SK-N-SH (cell line): ENCODE measurements at regions not wholly inside any gene's neighbourhood (a gene's known extent, or its start where the extent isn't known, plus 50 kb on each side); places are given as distances from the start of the nearest gene placed in this dataset.

Source experiments
- CTCF ChIA-PET: fragments of 300-600, 350-600 bp; formaldehyde crosslinking; extraction: SDS; loops from one replicate; lab custom pipeline; 2021; lab: Yijun Ruan, JAX
- POLR2A ChIA-PET: fragments of 350-600 bp; sonication (Branson Sonifier 250); formaldehyde crosslinking; extraction: SDS; loops from one replicate; lab custom pipeline; 2020; ENCODE audit warnings: antibody characterized with exemption, inconsistent platforms; lab: Yijun Ruan, JAX
- DNase-seq: peaks from one replicate; pipeline ENCODE4 v3.0.0; 2012
- H2AFZ ChIP-seq: fragments of 200-600 bp; sonication (generic); 2 replicates; pipeline ENCODE4 v1.8.1; 2016; ENCODE audit warnings: antibody characterized with exemption, mild to moderate bottlenecking, low read depth
- H3F3A ChIP-seq: fragments of 200-600 bp; sonication (generic); replicated peaks from 2 replicates; pipeline ENCODE3; 2016; ENCODE audit warnings: antibody characterized with exemption, mild to moderate bottlenecking; ENCODE audit not compliant: insufficient read depth
- H3K27ac ChIP-seq, 2 experiments: fragments of 200-500 bp in 1 of 2; fragments of 200-600 bp in 1 of 2; sonication (Bioruptor generic) in 1 of 2; sonication (generic), shearing (Covaris generic) in 1 of 2; 2 replicates each; pipeline versions ENCODE4 v1.5.1 to v1.6.1; 2014 to 2016; ENCODE audit warnings: low read depth in 2 of 2, inconsistent platforms in 1 of 2, low read length in 1 of 2, mild to moderate bottlenecking in 1 of 2, mixed read lengths in 1 of 2
- H3K27me3 ChIP-seq: fragments of 200-600 bp; sonication (generic), shearing (Covaris generic); 2 replicates; pipeline ENCODE4 v1.6.1; 2016; ENCODE audit warnings: mixed run types; ENCODE audit not compliant: insufficient read depth
- H3K36me3 ChIP-seq, 2 experiments: fragments of 200-500 bp in 1 of 2; fragments of 200-600 bp in 1 of 2; sonication (Bioruptor generic) in 1 of 2; sonication (generic) in 1 of 2; replicated peaks in 1 of 2; 2 replicates each; pipeline versions ENCODE3 to v1.5.1; 2014 to 2016; ENCODE audit warnings: low read length in 1 of 2, mild to moderate bottlenecking in 1 of 2; ENCODE audit not compliant: insufficient read depth in 2 of 2, control insufficient read depth in 1 of 2
- H3K4me1 ChIP-seq, 2 experiments: fragments of 200-500 bp in 1 of 2; fragments of 200-600 bp in 1 of 2; sonication (Bioruptor generic) in 1 of 2; sonication (generic), shearing (Covaris generic) in 1 of 2; 2 replicates each; pipeline versions ENCODE4 v1.5.1 to v1.6.1; 2014 to 2016; ENCODE audit warnings: low read depth in 1 of 2, low read length in 1 of 2, mixed run types in 1 of 2; ENCODE audit not compliant: insufficient read depth in 2 of 2, control insufficient read depth in 1 of 2
- H3K4me2 ChIP-seq: fragments of 200-600 bp; sonication (generic), shearing (Covaris generic); 2 replicates; pipeline ENCODE4 v1.6.1; 2017; ENCODE audit warnings: mixed run types
- H3K4me3 ChIP-seq, 2 experiments: fragments of 200-500 bp in 1 of 2; fragments of 200-600 bp in 1 of 2; sonication (Bioruptor generic) in 1 of 2; sonication (generic), shearing (Covaris generic) in 1 of 2; 2 replicates each; pipeline versions ENCODE4 v1.5.1 to v1.8.1; 2014 to 2016; ENCODE audit warnings: low read depth in 2 of 2, inconsistent platforms in 1 of 2, low read length in 1 of 2, mild to moderate bottlenecking in 1 of 2, mixed read lengths in 1 of 2, moderate library complexity in 1 of 2
- H3K79me2 ChIP-seq: fragments of 200-600 bp; sonication (generic); 2 replicates; pipeline ENCODE4 v1.8.1; 2017; ENCODE audit warnings: mild to moderate bottlenecking; ENCODE audit not compliant: insufficient read depth
- H3K9ac ChIP-seq: fragments of 200-600 bp; sonication (generic); 2 replicates; pipeline ENCODE4 v1.6.1; 2017; ENCODE audit warnings: mixed run types
- H3K9me2 ChIP-seq: fragments of 200-600 bp; sonication (generic); 2 replicates; pipeline ENCODE4 v1.6.1; 2017; ENCODE audit warnings: mixed run types
- H3K9me3 ChIP-seq: fragments of 200-600 bp; sonication (generic); 2 replicates; pipeline ENCODE4 v1.6.1; 2017; ENCODE audit warnings: mixed run types, mild to moderate bottlenecking, moderate library complexity
- H4K20me1 ChIP-seq: fragments of 200-600 bp; sonication (generic); 2 replicates; pipeline ENCODE4 v1.6.1; 2017; ENCODE audit warnings: mild to moderate bottlenecking, mixed run types; ENCODE audit not compliant: insufficient read depth
- CHD2 ChIP-seq: fragments of 150-350 bp; IDR thresholded peaks from 2 replicates; pipeline ENCODE4 v1.6.1; 2018; ENCODE audit warnings: low read length; ENCODE audit not compliant: partially characterized antibody
- CTCF ChIP-seq: fragments of 200-600 bp; sonication (generic); IDR thresholded peaks from 2 replicates; pipeline ENCODE4 v1.6.1; 2017; ENCODE audit warnings: antibody characterized with exemption, mild to moderate bottlenecking, moderate library complexity
- ELF1 ChIP-seq: IDR thresholded peaks from 2 replicates; pipeline ENCODE4 v1.4.0; 2012
- EP300 ChIP-seq, 2 experiments: IDR thresholded peaks; 2 replicates each; pipeline versions ENCODE4 v1.4.0 to v1.6.1; 2012; ENCODE audit warnings: borderline replicate concordance in 1 of 2, low read depth in 1 of 2, low read length in 1 of 2
- GATA2 ChIP-seq: sonication (generic); formaldehyde crosslinking; IDR thresholded peaks from 2 replicates; pipeline ENCODE4 v1.5.0; 2020; ENCODE audit warnings: mild to moderate bottlenecking, missing genetic modification reagents
- JUND ChIP-seq: IDR thresholded peaks from 2 replicates; pipeline ENCODE4 v1.4.0; 2012
- MEF2A ChIP-seq: IDR thresholded peaks from 2 replicates; pipeline ENCODE4 v1.4.0; 2012; ENCODE audit warnings: low read depth, borderline replicate concordance
- MXI1 ChIP-seq: IDR thresholded peaks from 2 replicates; pipeline ENCODE4 v1.6.1; 2012; ENCODE audit warnings: mild to moderate bottlenecking, low read depth, low read length, improper control_type of control experiment
- NFIC ChIP-seq: IDR thresholded peaks from 2 replicates; pipeline ENCODE4 v1.4.0; 2012; ENCODE audit warnings: borderline replicate concordance
- POLR2AphosphoS5 ChIP-seq: IDR thresholded peaks from 2 replicates; pipeline ENCODE4 v1.6.1; 2012; ENCODE audit warnings: low read depth, low read length
- RCOR1 ChIP-seq: fragments of 150-350 bp; IDR thresholded peaks from 2 replicates; pipeline ENCODE4 v1.6.1; 2017; ENCODE audit warnings: antibody characterized with exemption, low read length
- RFX5 ChIP-seq: IDR thresholded peaks from 2 replicates; pipeline ENCODE4 v1.6.1; 2012; ENCODE audit warnings: mild to moderate bottlenecking, improper control_type of control experiment, low read length
- RXRA ChIP-seq: IDR thresholded peaks from 2 replicates; pipeline ENCODE4 v1.4.0; 2012; ENCODE audit warnings: low read depth, mild to moderate bottlenecking, borderline replicate concordance
- SIN3A ChIP-seq: IDR thresholded peaks from 2 replicates; pipeline ENCODE4 v1.6.1; 2012; ENCODE audit warnings: low read depth, mild to moderate bottlenecking, low read length, moderate library complexity, borderline replicate concordance
- SMC3 ChIP-seq: IDR thresholded peaks from 2 replicates; pipeline ENCODE4 v1.6.1; 2012; ENCODE audit warnings: low read depth, low read length, improper control_type of control experiment
- TAF1 ChIP-seq: IDR thresholded peaks from 2 replicates; pipeline ENCODE4 v1.6.1; 2012; ENCODE audit warnings: low read depth, mild to moderate bottlenecking, low read length, moderate library complexity, borderline replicate concordance
- TCF12 ChIP-seq: IDR thresholded peaks from 2 replicates; pipeline ENCODE4 v1.4.0; 2012
- TEAD4 ChIP-seq: IDR thresholded peaks from 2 replicates; pipeline ENCODE4 v1.4.0; 2012; ENCODE audit warnings: mild to moderate bottlenecking, borderline replicate concordance; ENCODE audit not compliant: insufficient read depth
- WGBS: methylation state at CpG from one replicate; pipeline ENCODE4 v1.1.6; 2017; ENCODE audit warnings: low lambda C conversion rate; 5-methylcytosine and 5-hydroxymethylcytosine counted together
- TF ChIP-seq, protein P1 (sequence below): IDR thresholded peaks from 2 replicates; pipeline ENCODE4 v1.4.0; 2012; ENCODE audit warnings: low read depth

- H4K20me1 ChIP-seq: no peaks in the 10 kb centered on the region
- no peaks in the 10 kb centered on the region for H3K27me3 ChIP-seq
- no peak for TF ChIP-seq SMC3
- TF ChIP-seq SIN3A: no peak
- no peak for TF ChIP-seq ELF1
- TF ChIP-seq TAF1: no peak
- no peak for TF ChIP-seq TCF12
- TF ChIP-seq RFX5: no peak
- TF ChIP-seq CHD2: no peak
- TF ChIP-seq TEAD4: no peak
- no peak for TF ChIP-seq MEF2A
- no peak for TF ChIP-seq POLR2AphosphoS5
- TF ChIP-seq, protein P1, sequence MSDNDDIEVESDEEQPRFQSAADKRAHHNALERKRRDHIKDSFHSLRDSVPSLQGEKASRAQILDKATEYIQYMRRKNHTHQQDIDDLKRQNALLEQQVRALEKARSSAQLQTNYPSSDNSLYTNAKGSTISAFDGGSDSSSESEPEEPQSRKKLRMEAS: no peak
- TF ChIP-seq RCOR1: no peak
- TF ChIP-seq RXRA: no peak
- no peak for TF ChIP-seq EP300 (IDR thresholded peaks at IDR 0.05; ENCODE audit: borderline replicate concordance in 1 of 2, low read depth in 1 of 2, low read length in 1 of 2)
- TF ChIP-seq JUND: no peak
- TF ChIP-seq NFIC: no peak
- no peak for TF ChIP-seq CTCF
- H3K4me3 ChIP-seq: no peak overlapping the region
- no peaks in the 10 kb centered on the region for H3K79me2 ChIP-seq
- H2AFZ ChIP-seq: no peak overlapping the region
- CTCF ChIA-PET: interaction anchor here (1.1 kb wide), 1 partner anchor 13 kb away, joined by 3 read pairs; no protein-coding TSS in a partner anchor
- POLR2A ChIA-PET: no interaction called here
- no peaks in the 10 kb centered on the region for H3F3A ChIP-seq
- H3K4me2 ChIP-seq: no peak overlapping the region
- H3K36me3 ChIP-seq: no peaks in the 10 kb centered on the region
- H3K4me1 ChIP-seq: peaks cover 0 to 13% of the 10 kb centered on the region in 2 experiments; a peak in 2 of 4 replicates
- H3K27ac ChIP-seq: no peak overlapping the region
- 60% methylated on average over 3 of the region's 3 CpGs for WGBS
- no peak overlapping the region for H3K9ac ChIP-seq
- H3K9me3 ChIP-seq: no peaks in the 10 kb centered on the region
- no peak for DNase-seq
- no peaks in the 10 kb centered on the region for H3K9me2 ChIP-seq
Observed at GRCh38 chr17:62164747-62165722, 100.0 kb upstream of the MED13 start.

DNA sequence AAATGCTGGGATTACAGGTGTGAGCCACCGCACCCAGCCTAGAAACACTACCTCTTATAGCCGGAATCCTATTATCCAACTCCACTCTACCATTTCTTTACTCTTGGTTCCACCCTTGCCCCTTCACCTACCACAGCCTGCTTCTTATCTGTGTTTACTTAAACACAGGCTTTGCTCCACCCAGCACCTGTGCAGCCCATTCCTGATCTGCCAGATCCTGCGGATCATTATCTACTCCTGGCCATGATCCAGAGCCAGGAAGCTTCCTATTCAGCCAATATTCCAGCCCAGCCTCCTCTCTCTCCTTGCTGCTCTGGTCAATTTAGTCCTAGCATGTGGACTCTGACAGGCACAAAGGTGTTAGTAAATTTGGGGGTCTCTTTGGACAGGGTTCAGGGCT lies 98.8 kb upstream of the MED13 start:
- ChIA-PET POLR2A (interaction anchor here (0.6 kb wide), 1 partner anchor 332 kb away, joined by 5 read pairs; no protein-coding TSS in a partner anchor), CTCF (interaction anchor here (0.9 to 1.1 kb wide), 2 partner anchors 10 to 14 kb away, joined by 3 read pairs; no protein-coding TSS in a partner anchor)
- Histone ChIP-seq H3K4me3 (no peak overlapping the region), H3K9ac (no peak overlapping the region), H3K27me3 (no peaks in the 10 kb centered on the region), H2AFZ (no peak overlapping the region), H3K9me3 (no peaks in the 10 kb centered on the region), H3K27ac (no peak overlapping the region), H4K20me1 (no peaks in the 10 kb centered on the region), H3K4me2 (no peak overlapping the region), H3K36me3 (no peaks in the 10 kb centered on the region), H3F3A (no peaks in the 10 kb centered on the region), H3K79me2 (no peaks in the 10 kb centered on the region), H3K4me1 (peaks cover 0 to 13% of the 10 kb centered on the region in 2 experiments; a peak in 2 of 4 replicates), H3K9me2 (no peaks in the 10 kb centered on the region)
- 85% methylated on average over 3 of the region's 3 CpGs for WGBS
- no peak for DNase-seq
- 0 out of 4 replicates have a peak, but pooled peaks of 1 of the 2 experiments have one; percentile 46 for TF ChIP-seq EP300 (IDR thresholded peaks at IDR 0.05; ENCODE audit: borderline replicate concordance in 1 of 2, low read depth in 1 of 2, low read length in 1 of 2)
- peak; percentile 20; the same call in 1 of the 2 replicates for TF ChIP-seq MXI1
- no peak for TF ChIP-seq TEAD4
- TF ChIP-seq POLR2AphosphoS5: no peak
- no peak for TF ChIP-seq RXRA
- TF ChIP-seq GATA2 (CRISPR knock-in tag): peak; percentile 64
